GM18868 (cell line): ENCODE measurements at regions not wholly inside any gene's neighbourhood (a gene's known extent, or its start where the extent isn't known, plus 50 kb on each side); places are given as distances from the start of the nearest gene placed in this dataset.

ENCODE experiments used
- ATAC-seq: cut with Tn5 transposase; IDR thresholded peaks from one replicate; pipeline ENCODE4 v1.9.1; 2021; ENCODE audit warnings: mild to moderate bottlenecking, moderate library complexity; ENCODE audit not compliant: unreplicated experiment

GRCh38 chr6:56297022-56297989 is 49.9 kb upstream of the COL21A1 start:
- ATAC-seq: no peak
